22Rv1 (cell line): ENCODE measurements at regions not wholly inside any gene's neighbourhood (a gene's known extent, or its start where the extent isn't known, plus 50 kb on each side); places are given as distances from the start of the nearest gene placed in this dataset.

Experiments
- CTCF ChIP-seq: fragments of 450-650 bp; IDR thresholded peaks from 2 replicates; pipeline ENCODE4 v1.5.1; 2017; ENCODE audit warnings: mild to moderate bottlenecking
- ZFX ChIP-seq: fragments of 450-650 bp; IDR thresholded peaks from 2 replicates; pipeline ENCODE4 v1.6.1; 2017; ENCODE audit warnings: antibody characterized with exemption, borderline replicate concordance

DNA sequence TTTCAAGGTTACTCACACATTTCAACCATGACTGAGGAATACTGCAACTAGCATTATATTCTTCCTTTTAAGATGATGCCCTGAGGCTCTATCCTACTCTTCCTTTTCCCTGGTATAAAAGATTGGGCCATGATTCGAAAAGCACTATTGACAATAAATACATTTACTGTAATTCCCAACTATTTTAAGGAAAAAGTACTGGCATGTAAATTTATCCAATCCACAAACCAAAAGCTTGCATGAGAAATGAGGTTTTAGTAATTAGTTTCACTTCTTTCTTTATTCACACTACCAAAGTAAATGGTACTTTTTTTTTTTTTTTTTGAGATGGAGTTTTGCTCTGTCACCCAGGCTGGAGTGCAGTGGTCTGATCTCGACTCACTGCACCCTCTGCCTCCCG is 310.2 kb downstream of the LRRC3B start:
- TF ChIP-seq CTCF (no peak), ZFX (no peak)
